Endodermal cell (in vitro differentiated cells): ENCODE measurements at regions not wholly inside any gene's neighbourhood (a gene's known extent, or its start where the extent isn't known, plus 50 kb on each side); places are given as distances from the start of the nearest gene placed in this dataset.

Experiments used
- DNase-seq: peaks from one replicate; pipeline ENCODE4 v3.0.0-alpha.2; 2017
- H3K27ac ChIP-seq: 2 replicates; pipeline ENCODE4 v1.5.1; 2013; ENCODE audit warnings: mild to moderate bottlenecking, low read depth, low read length, moderate library complexity
- H3K27me3 ChIP-seq: 2 replicates; pipeline ENCODE4 v1.6.1; 2013; ENCODE audit warnings: mild to moderate bottlenecking, low read length, moderate library complexity; ENCODE audit not compliant: insufficient read depth, control insufficient read depth, poor library complexity, severe bottlenecking
- H3K36me3 ChIP-seq: 2 replicates; pipeline ENCODE4 v1.7.0; 2013; ENCODE audit warnings: mild to moderate bottlenecking, low read length, moderate library complexity; ENCODE audit not compliant: control insufficient read depth, insufficient read depth
- H3K4me1 ChIP-seq: one replicate; pipeline ENCODE4 v1.7.0; 2013; ENCODE audit warnings: low read length; ENCODE audit not compliant: control insufficient read depth, insufficient read depth
- H3K4me3 ChIP-seq: 2 replicates; pipeline ENCODE4 v1.5.1; 2013; ENCODE audit warnings: mild to moderate bottlenecking, low read length, moderate library complexity
- H3K9ac ChIP-seq: 2 replicates; pipeline ENCODE4 v1.6.1; 2013; ENCODE audit warnings: mild to moderate bottlenecking, low read length, moderate library complexity; ENCODE audit not compliant: poor library complexity, severe bottlenecking; ENCODE audit errors: extremely low read depth
- H3K9me3 ChIP-seq: 2 replicates; pipeline ENCODE4 v1.6.1; 2013; ENCODE audit warnings: mild to moderate bottlenecking, low read length, moderate library complexity; ENCODE audit not compliant: control insufficient read depth
- H3K27ac Mint-ChIP-seq: 2 replicates; pipeline ENCODE4 v1.8.0; 2020; ENCODE audit warnings: mixed read lengths
- H3K27me3 Mint-ChIP-seq: 2 replicates; pipeline ENCODE4 v1.8.0; 2021; ENCODE audit warnings: mild to moderate bottlenecking, mixed read lengths; ENCODE audit not compliant: insufficient read depth
- H3K36me3 Mint-ChIP-seq: 2 replicates; pipeline ENCODE4 v1.8.0; 2020; ENCODE audit warnings: low read depth, mixed read lengths
- H3K4me1 Mint-ChIP-seq: 2 replicates; pipeline ENCODE4 v1.8.0; 2020; ENCODE audit warnings: mixed read lengths
- H3K4me3 Mint-ChIP-seq: 2 replicates; pipeline ENCODE4 v1.8.0; 2020; ENCODE audit warnings: mild to moderate bottlenecking, moderate library complexity, mixed read lengths
- H3K9me3 Mint-ChIP-seq: 2 replicates; pipeline ENCODE4 v1.8.0; 2020; ENCODE audit warnings: mild to moderate bottlenecking, mixed read lengths
- CTCF ChIP-seq: fragments of 200-600 bp; sonication (generic); conservative IDR thresholded peaks from 2 replicates; pipeline ENCODE4 v1.5.0; 2021; ENCODE audit warnings: antibody characterized with exemption, mild to moderate bottlenecking
- WGBS, 2 experiments: methylation state at CpG; one replicate each; pipeline versions ENCODE4 v1.1.5 to v1.1.7; 2013; ENCODE audit warnings: missing lambda C conversion rate in 2 of 2, mixed read lengths in 1 of 2; ENCODE audit not compliant: insufficient coverage in 1 of 2, insufficient read length in 1 of 2; 5-methylcytosine and 5-hydroxymethylcytosine counted together

- Histone ChIP-seq H3K36me3 (no peaks in the 10 kb centered on the region), H3K9ac (no peak overlapping the region), H3K4me1 (no peaks in the 10 kb centered on the region), H3K27ac (no peak overlapping the region), H3K27me3 (no peaks in the 10 kb centered on the region), H3K9me3 (peaks cover 26% of the 10 kb centered on the region), H3K4me3 (no peak overlapping the region)
- WGBS, 2 experiments = 87 to 91% methylated on average over 3 to 5 of the region's 5 CpGs
- TF ChIP-seq CTCF = no peak
- H3K9me3 Mint-ChIP-seq = peaks cover 27% of the 10 kb centered on the region
- no peaks in the 10 kb centered on the region for H3K4me1 Mint-ChIP-seq
- H3K27ac Mint-ChIP-seq = no peak overlapping the region
- H3K36me3 Mint-ChIP-seq = peaks cover 4% of the 10 kb centered on the region
- no peak overlapping the region for H3K4me3 Mint-ChIP-seq
- no peak for DNase-seq
- no peaks in the 10 kb centered on the region for H3K27me3 Mint-ChIP-seq
These were observed 1682.7 kb upstream of the PCDH7 start for GRCh38 chr4:29037501-29037900.

GRCh38 chr4:29043411-29043810 is 1676.8 kb upstream of the PCDH7 start:
- Histone ChIP-seq H3K36me3 (no peaks in the 10 kb centered on the region), H3K9me3 (no peaks in the 10 kb centered on the region), H3K4me3 (no peak overlapping the region), H3K27ac (no peak overlapping the region), H3K27me3 (no peaks in the 10 kb centered on the region), H3K4me1 (no peaks in the 10 kb centered on the region), H3K9ac (no peak overlapping the region)
- 88 to 100% methylated on average over 1 to 4 of the region's 5 CpGs for WGBS, 2 experiments
- TF ChIP-seq CTCF = no peak
- H3K36me3 Mint-ChIP-seq = no peaks in the 10 kb centered on the region
- H3K27ac Mint-ChIP-seq = no peak overlapping the region
- no peaks in the 10 kb centered on the region for H3K27me3 Mint-ChIP-seq
- H3K9me3 Mint-ChIP-seq = peaks cover 2% of the 10 kb centered on the region
- H3K4me1 Mint-ChIP-seq = no peaks in the 10 kb centered on the region
- H3K4me3 Mint-ChIP-seq = no peak overlapping the region
- DNase-seq = no peak

- no peak for TF ChIP-seq CTCF
- H3K36me3 ChIP-seq = no peaks in the 10 kb centered on the region
- Mint-ChIP-seq H3K4me3 (no peak overlapping the region), H3K27ac (no peak overlapping the region), H3K9me3 (peaks cover 4% of the 10 kb centered on the region), H3K4me1 (peaks cover 16% of the 10 kb centered on the region), H3K27me3 (no peaks in the 10 kb centered on the region), H3K36me3 (no peaks in the 10 kb centered on the region)
- 47 to 100% methylated on average over 1 to 2 of the region's 2 CpGs for WGBS, 2 experiments
- no peak for DNase-seq
- no peaks in the 10 kb centered on the region for H3K9me3 ChIP-seq
- no peak overlapping the region for H3K9ac ChIP-seq
- peaks cover under 1% of the 10 kb centered on the region for H3K4me1 ChIP-seq
- no peak overlapping the region for H3K27ac ChIP-seq
- no peaks in the 10 kb centered on the region for H3K27me3 ChIP-seq
- H3K4me3 ChIP-seq = no peak overlapping the region
These were observed 1674.0 kb upstream of the PCDH7 start for GRCh38 chr4:29046186-29046585.
